HG03039 (cell line): ENCODE measurements at regions not wholly inside any gene's neighbourhood (a gene's known extent, or its start where the extent isn't known, plus 50 kb on each side); places are given as distances from the start of the nearest gene placed in this dataset.
"Not testable (repeated sequence)": the region's sequence is repeated elsewhere in the genome, so short reads cannot be mapped to it uniquely, and the experiment has no call there.

Experiments used
- ATAC-seq: cut with Tn5 transposase; IDR thresholded peaks from one replicate; pipeline ENCODE4 v1.9.1; 2021; ENCODE audit warnings: mild to moderate bottlenecking, moderate library complexity; ENCODE audit not compliant: unreplicated experiment

GRCh38 chr17:56000411-56000810 lies 152.9 kb upstream of the ANKFN1 start:
- ATAC-seq = no peak

GRCh38 chr17:56002656-56003055 lies 150.6 kb upstream of the ANKFN1 start:
- ATAC-seq = not testable (repeated sequence)

- no peak for ATAC-seq
Observed at GRCh38 chr17:56009795-56010651, 143.3 kb upstream of the ANKFN1 start.

GRCh38 chr17:56011406-56012131 lies 141.7 kb upstream of the ANKFN1 start:
- ATAC-seq = no peak

GRCh38 chr17:56018211-56018610 lies 135.1 kb upstream of the ANKFN1 start:
- no peak for ATAC-seq

GRCh38 chr17:56020369-56020768 lies 132.9 kb upstream of the ANKFN1 start:
- no peak for ATAC-seq

GRCh38 chr17:56021681-56022190 lies 131.5 kb upstream of the ANKFN1 start:
- ATAC-seq = no peak

GRCh38 chr17:56023851-56024250 lies 129.4 kb upstream of the ANKFN1 start:
- no peak for ATAC-seq

- no peak for ATAC-seq
Observed at GRCh38 chr17:56026915-56027314, 126.4 kb upstream of the ANKFN1 start.

GRCh38 chr17:56028837-56029236 lies 124.4 kb upstream of the ANKFN1 start:
- ATAC-seq = no peak

- no peak for ATAC-seq
Observed at GRCh38 chr17:56030009-56030624, 123.2 kb upstream of the ANKFN1 start.

- ATAC-seq = no peak
Observed at GRCh38 chr17:56031636-56032035, 121.6 kb upstream of the ANKFN1 start.

GRCh38 chr17:56034197-56034635 lies 119.1 kb upstream of the ANKFN1 start:
- ATAC-seq = no peak

- no peak for ATAC-seq
Observed at GRCh38 chr17:56038131-56038530, 115.1 kb upstream of the ANKFN1 start.

GRCh38 chr17:56045872-56046271 lies 107.4 kb upstream of the ANKFN1 start:
- ATAC-seq = no peak

- no peak for ATAC-seq
Observed at GRCh38 chr17:56047331-56047730, 105.9 kb upstream of the ANKFN1 start.

GRCh38 chr17:56057869-56058268 lies 95.4 kb upstream of the ANKFN1 start:
- no peak for ATAC-seq

GRCh38 chr17:56064506-56064905 lies 88.8 kb upstream of the ANKFN1 start:
- ATAC-seq = no peak

GRCh38 chr17:56074361-56074890 lies 78.8 kb upstream of the ANKFN1 start:
- no peak for ATAC-seq

- no peak for ATAC-seq
Observed at GRCh38 chr17:56076980-56077379, 76.3 kb upstream of the ANKFN1 start.

GRCh38 chr17:56083475-56083874 lies 69.8 kb upstream of the ANKFN1 start:
- ATAC-seq = no peak
